ENCODE measurements at regions not wholly inside any gene's neighbourhood (a gene's known extent, or its start where the extent isn't known, plus 50 kb on each side); places are given as distances from the start of the nearest gene placed in this dataset.

- dilution Hi-C loops (cut with HindIII; ENCODE audit: low sequenced_read_pairs, unreplicated experiment), result no loop called here
- H4K20me1 ChIP-seq (ENCODE audit: insufficient read depth, low read length), result no peaks in the 10 kb centered on the region
- H3K23ac ChIP-seq (ENCODE audit: low read depth, low read length), result no peak overlapping the region
- H2BK20ac ChIP-seq (ENCODE audit: low read depth, low read length), result no peak overlapping the region
- H3K36me3 ChIP-seq (ENCODE audit: control insufficient read depth, insufficient read depth, low read length), result no peaks in the 10 kb centered on the region
- no peak overlapping the region for H2BK5ac ChIP-seq (ENCODE audit: low read depth, low read length, poor library complexity, severe bottlenecking)
- H3K27ac ChIP-seq (ENCODE audit: insufficient read depth, low read length), result no peak overlapping the region
- H3K4me3 ChIP-seq (ENCODE audit: insufficient read depth, low read depth, low read length), result no peak overlapping the region
- H3K9me1 ChIP-seq (ENCODE audit: insufficient read depth, low read length), result no peaks in the 10 kb centered on the region
- H3K4ac ChIP-seq (ENCODE audit: low read depth, low read length), result no peak overlapping the region
- H3K9me3 ChIP-seq (ENCODE audit: control insufficient read depth, insufficient read depth, low read length), result peaks cover 6% of the 10 kb centered on the region; the same call in 1 of the 2 replicates
- H3K14ac ChIP-seq (replicated peaks; ENCODE audit: low read depth, low read length), result no peak overlapping the region
- H2BK120ac ChIP-seq (ENCODE audit: low read depth, low read length), result no peak overlapping the region
- no TSS peak for BruUV-seq (replicated peaks)
- no peak overlapping the region for H2BK15ac ChIP-seq (ENCODE audit: low read depth, low read length)
- no peak overlapping the region for H2AK9ac ChIP-seq (replicated peaks; ENCODE audit: low read depth, low read length, poor library complexity)
- H3K56ac ChIP-seq (ENCODE audit: extremely low read depth, insufficient read depth, low read length), result no peak overlapping the region
- H3K9ac ChIP-seq (ENCODE audit: low read depth, low read length), result no peak overlapping the region
- no peak overlapping the region for H2AFZ ChIP-seq (replicated peaks; ENCODE audit: low read length, poor library complexity)
- no peak overlapping the region for H4K8ac ChIP-seq (ENCODE audit: low read depth in 2 of 2, low read length in 2 of 2)
- intact Hi-C loops (cut with micrococcal nuclease), result no loop called here
- no peak overlapping the region for H3K18ac ChIP-seq (ENCODE audit: low read depth, low read length)
- no peak overlapping the region for H4K5ac ChIP-seq (ENCODE audit: low read depth, low read length)
- in situ Hi-C loops (cut with MboI; ENCODE audit: low sequenced_read_pairs), result no loop called here
- H4K91ac ChIP-seq (ENCODE audit: insufficient read depth, low read depth, low read length), result no peak overlapping the region
- WGBS, 2 experiments (ENCODE audit: extremely low coverage in 2 of 2, insufficient read length in 1 of 2), result no CpG with 5 or more reads among the region's 3 CpGs
- TF ChIP-seq POLR2A (IDR thresholded peaks at IDR 0.05; ENCODE audit: low read depth, low read length), result no peak
- TF ChIP-seq MAZ (IDR thresholded peaks at IDR 0.05; ENCODE audit: borderline replicate concordance, low read depth, low read length), result no peak
- TF ChIP-seq, protein P1, sequence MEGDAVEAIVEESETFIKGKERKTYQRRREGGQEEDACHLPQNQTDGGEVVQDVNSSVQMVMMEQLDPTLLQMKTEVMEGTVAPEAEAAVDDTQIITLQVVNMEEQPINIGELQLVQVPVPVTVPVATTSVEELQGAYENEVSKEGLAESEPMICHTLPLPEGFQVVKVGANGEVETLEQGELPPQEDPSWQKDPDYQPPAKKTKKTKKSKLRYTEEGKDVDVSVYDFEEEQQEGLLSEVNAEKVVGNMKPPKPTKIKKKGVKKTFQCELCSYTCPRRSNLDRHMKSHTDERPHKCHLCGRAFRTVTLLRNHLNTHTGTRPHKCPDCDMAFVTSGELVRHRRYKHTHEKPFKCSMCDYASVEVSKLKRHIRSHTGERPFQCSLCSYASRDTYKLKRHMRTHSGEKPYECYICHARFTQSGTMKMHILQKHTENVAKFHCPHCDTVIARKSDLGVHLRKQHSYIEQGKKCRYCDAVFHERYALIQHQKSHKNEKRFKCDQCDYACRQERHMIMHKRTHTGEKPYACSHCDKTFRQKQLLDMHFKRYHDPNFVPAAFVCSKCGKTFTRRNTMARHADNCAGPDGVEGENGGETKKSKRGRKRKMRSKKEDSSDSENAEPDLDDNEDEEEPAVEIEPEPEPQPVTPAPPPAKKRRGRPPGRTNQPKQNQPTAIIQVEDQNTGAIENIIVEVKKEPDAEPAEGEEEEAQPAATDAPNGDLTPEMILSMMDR (conservative IDR thresholded peaks at IDR 0.05; ENCODE audit: low read depth, low read length), result no peak
- no peak for TF ChIP-seq RFX5 (IDR thresholded peaks at IDR 0.05; ENCODE audit: low read depth, low read length)
- TF ChIP-seq FOS (IDR thresholded peaks at IDR 0.05; ENCODE audit: low read depth, low read length), result no peak
- TF ChIP-seq NFE2L2 (IDR thresholded peaks at IDR 0.05; ENCODE audit: low read depth, low read length), result no peak
- no peak for TF ChIP-seq CHD1 (IDR thresholded peaks at IDR 0.05; ENCODE audit: low read depth, low read length)
- TF ChIP-seq BHLHE40 (IDR thresholded peaks at IDR 0.05; ENCODE audit: low read depth, low read length), result no peak
- TF ChIP-seq, protein P2, sequence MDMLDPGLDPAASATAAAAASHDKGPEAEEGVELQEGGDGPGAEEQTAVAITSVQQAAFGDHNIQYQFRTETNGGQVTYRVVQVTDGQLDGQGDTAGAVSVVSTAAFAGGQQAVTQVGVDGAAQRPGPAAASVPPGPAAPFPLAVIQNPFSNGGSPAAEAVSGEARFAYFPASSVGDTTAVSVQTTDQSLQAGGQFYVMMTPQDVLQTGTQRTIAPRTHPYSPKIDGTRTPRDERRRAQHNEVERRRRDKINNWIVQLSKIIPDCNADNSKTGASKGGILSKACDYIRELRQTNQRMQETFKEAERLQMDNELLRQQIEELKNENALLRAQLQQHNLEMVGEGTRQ (IDR thresholded peaks at IDR 0.05; ENCODE audit: low read depth, low read length), result no peak
- no peak for TF ChIP-seq RAD21 (IDR thresholded peaks at IDR 0.05; ENCODE audit: low read length)
- no peak for TF ChIP-seq CEBPB (IDR thresholded peaks at IDR 0.05; ENCODE audit: low read depth, low read length)
- TF ChIP-seq ELK1 (IDR thresholded peaks at IDR 0.05; ENCODE audit: borderline replicate concordance, low read depth, low read length), result no peak
- no peak for TF ChIP-seq MXI1 (IDR thresholded peaks at IDR 0.05; ENCODE audit: borderline replicate concordance, low read depth, low read length)
- TF ChIP-seq SMC3 (IDR thresholded peaks at IDR 0.05; ENCODE audit: low read depth, low read length), result no peak
- no peak for TF ChIP-seq MAFK (IDR thresholded peaks at IDR 0.05; ENCODE audit: low read depth, low read length)
- TF ChIP-seq RCOR1 (IDR thresholded peaks at IDR 0.05; ENCODE audit: insufficient replicate concordance, low read length), result no peak
- no peaks in the 10 kb centered on the region for H3K4me1 ChIP-seq (ENCODE audit: control insufficient read depth, insufficient read depth, low read length)
- no peaks in the 10 kb centered on the region for H3K27me3 ChIP-seq (ENCODE audit: control insufficient read depth, insufficient read depth, low read length)
- ChIA-PET CTCF (no interaction called here), POLR2A (ENCODE audit: unreplicated experiment) (no interaction called here)
- DNase-seq (no peak), ATAC-seq (ENCODE audit: low read depth) (no peak)
- H3K4me2 ChIP-seq (ENCODE audit: low read depth, low read length), result no peak overlapping the region
- no peaks in the 10 kb centered on the region for H3K79me1 ChIP-seq (ENCODE audit: low read depth in 1 of 2, low read length in 2 of 2)
- no peak overlapping the region for H2AK5ac ChIP-seq (ENCODE audit: low read depth, low read length)
Observed at GRCh38 chr4:115834441-115834840, 721.0 kb upstream of the NDST4 start.

All from IMR-90 (cell line).